HL-60 (cell line): ENCODE measurements at regions not wholly inside any gene's neighbourhood (a gene's known extent, or its start where the extent isn't known, plus 50 kb on each side); places are given as distances from the start of the nearest gene placed in this dataset.

Experiments
- DNase-seq, 2 experiments: peaks; one replicate each; pipeline ENCODE4 v3.0.0-alpha.2; 2010 to 2020; ENCODE audit warnings: low read depth in 1 of 2, low spot score in 1 of 2
- H3K27ac ChIP-seq: fragments of 250-450 bp; sonication (Bioruptor Pico); replicated peaks from 2 replicates; pipeline ENCODE4 v1.5.1; 2020; ENCODE audit warnings: mild to moderate bottlenecking, moderate library complexity
- H3K27me3 ChIP-seq: fragments of 250-450 bp; sonication (Bioruptor Pico); 2 replicates; pipeline ENCODE4 v1.5.1; 2021; ENCODE audit warnings: mild to moderate bottlenecking, moderate library complexity; ENCODE audit not compliant: insufficient read depth, poor library complexity, severe bottlenecking
- H3K4me3 ChIP-seq: replicated peaks from 2 replicates; pipeline ENCODE4 v1.5.1; 2011; ENCODE audit warnings: mild to moderate bottlenecking, control low read depth, low read length; ENCODE audit not compliant: insufficient read depth
- CTCF ChIP-seq: IDR thresholded peaks from one replicate; pipeline ENCODE4 v1.5.1; 2011; ENCODE audit warnings: low read length, control low read depth, inconsistent platforms; ENCODE audit not compliant: insufficient read depth
- GABPA ChIP-seq: IDR thresholded peaks from 2 replicates; pipeline ENCODE4 v1.6.1; 2012; ENCODE audit warnings: low read depth
- POLR2AphosphoS5 ChIP-seq: IDR thresholded peaks from 2 replicates; pipeline ENCODE4 v1.6.1; 2012; ENCODE audit warnings: low read depth
- REST ChIP-seq: IDR thresholded peaks from 2 replicates; pipeline ENCODE4 v1.6.1; 2012; ENCODE audit warnings: low read depth; ENCODE audit not compliant: insufficient replicate concordance
- SPI1 ChIP-seq: IDR thresholded peaks from 2 replicates; pipeline ENCODE4 v1.6.1; 2012; ENCODE audit warnings: low read depth, mild to moderate bottlenecking, borderline replicate concordance

GRCh38 chr2:120579916-120580685, 155.6 kb upstream of the GLI2 start:
- no peaks in the 10 kb centered on the region for H3K27me3 ChIP-seq
- no peak for DNase-seq
- TF ChIP-seq REST (no peak), GABPA (no peak), POLR2AphosphoS5 (no peak), SPI1 (no peak), CTCF (no peak)
- no peak overlapping the region for H3K27ac ChIP-seq
- no peak overlapping the region for H3K4me3 ChIP-seq

- no peak for DNase-seq
- H3K27me3 ChIP-seq = no peaks in the 10 kb centered on the region
- no peak overlapping the region for H3K4me3 ChIP-seq
- no peak overlapping the region for H3K27ac ChIP-seq
- TF ChIP-seq REST (no peak), GABPA (no peak), SPI1 (no peak), CTCF (no peak), POLR2AphosphoS5 (no peak)
Measured at GRCh38 chr2:120580709-120581108, 155.0 kb upstream of the GLI2 start.

GRCh38 chr2:120583121-120583520, 152.5 kb upstream of the GLI2 start:
- DNase-seq = no peak

More at GRCh38 chr2:120583121-120583520, 152.5 kb upstream of the GLI2 start:
- H3K27me3 ChIP-seq = peaks cover 11% of the 10 kb centered on the region
- no peak overlapping the region for H3K27ac ChIP-seq
- TF ChIP-seq REST = no peak
- no peak for TF ChIP-seq POLR2AphosphoS5
- TF ChIP-seq SPI1 = no peak
- TF ChIP-seq CTCF = no peak
- TF ChIP-seq GABPA = no peak
- H3K4me3 ChIP-seq = no peak overlapping the region
